ENCODE measurements at regions not wholly inside any gene's neighbourhood (a gene's known extent, or its start where the extent isn't known, plus 50 kb on each side); places are given as distances from the start of the nearest gene placed in this dataset.

DNA sequence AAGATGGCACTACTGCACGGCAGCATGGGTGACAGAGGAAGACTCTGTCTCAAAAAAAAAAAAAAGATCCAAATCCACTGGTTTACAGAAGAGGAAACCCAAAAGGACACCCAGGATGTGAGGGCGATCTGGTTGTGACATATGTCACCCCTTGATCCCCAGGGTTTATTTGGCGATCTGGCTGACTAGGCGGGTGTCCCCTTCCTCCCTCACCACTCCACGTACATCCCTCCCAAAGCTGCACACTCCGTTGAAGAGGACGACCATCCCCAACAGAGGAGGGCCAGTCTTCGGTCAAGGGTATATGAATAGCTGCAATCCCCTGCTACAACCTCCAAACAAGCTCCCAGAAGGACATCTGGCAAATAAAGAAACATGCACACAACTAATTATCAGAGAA lies 111.6 kb downstream of the HTR5A start:
- TF ChIP-seq POLR2A (IDR thresholded peaks at IDR 0.05; ENCODE audit: low read length) (no peak), GATA1 (IDR thresholded peaks at IDR 0.05; ENCODE audit: low read depth, low read length) (no peak)

Data from erythroblast (primary cell).